Activated CD8-positive, alpha-beta memory T cell treated with anti-CD3 and anti-CD28 coated beads, Interleukin-2, amount 10 ng/mL, durations not matched to agents 7 days and 5 days (primary cell): ENCODE measurements at regions not wholly inside any gene's neighbourhood (a gene's known extent, or its start where the extent isn't known, plus 50 kb on each side); places are given as distances from the start of the nearest gene placed in this dataset.
"Not testable (repeated sequence)": the region's sequence is repeated elsewhere in the genome, so short reads cannot be mapped to it uniquely, and the experiment has no call there.

Experiments
- ATAC-seq: fragments of 150-1000 bp; cut with Tn5 transposase; one replicate; pipeline ENCODE4 v1.10.0; 2021; ENCODE audit warnings: moderate library complexity
- CTCF ChIA-PET: fragments of 350-600 bp; sonication (Branson Sonifier 250); formaldehyde crosslinking; loops from one replicate; lab custom pipeline; 2021; ENCODE audit warnings: antibody characterized with exemption; lab: Charles Lee
- DNase-seq: peaks from one replicate; pipeline ENCODE4 v3.0.0-alpha.2; 2020
- H3K27ac Mint-ChIP-seq: one replicate; pipeline ENCODE4 v1.8.0; 2021; ENCODE audit warnings: mild to moderate bottlenecking, mixed read lengths
- H3K27me3 Mint-ChIP-seq: one replicate; pipeline ENCODE4 v1.8.0; 2021; ENCODE audit warnings: mixed read lengths
- H3K36me3 Mint-ChIP-seq: one replicate; pipeline ENCODE4 v1.8.0; 2021; ENCODE audit warnings: mild to moderate bottlenecking, mixed read lengths
- H3K4me1 Mint-ChIP-seq: one replicate; pipeline ENCODE4 v1.8.0; 2021; ENCODE audit warnings: mixed read lengths
- H3K4me3 Mint-ChIP-seq: one replicate; pipeline ENCODE4 v1.8.0; 2021; ENCODE audit warnings: mild to moderate bottlenecking, moderate library complexity, mixed read lengths
- H3K9me3 Mint-ChIP-seq: one replicate; pipeline ENCODE4 v1.8.0; 2022; ENCODE audit warnings: low read depth, mixed read lengths

DNA sequence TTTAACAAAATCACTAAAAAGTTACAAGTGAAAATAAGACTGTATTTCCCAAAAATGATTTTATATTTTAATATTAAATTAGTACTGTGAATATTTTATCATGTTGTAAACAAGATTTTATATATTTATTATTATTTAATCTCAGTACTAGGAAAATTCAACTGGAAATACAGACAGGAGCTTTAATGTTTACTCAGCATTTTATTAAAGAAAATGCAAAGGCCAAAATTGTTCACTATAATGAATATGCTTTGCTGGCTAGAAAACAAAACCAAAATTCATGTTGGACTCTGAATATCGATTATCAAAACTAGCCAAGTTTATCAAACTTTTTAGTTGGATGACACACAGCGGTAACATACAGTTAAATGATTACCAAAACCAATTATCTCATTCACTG, 782.3 kb downstream of the AMY1C start:
- Mint-ChIP-seq H3K27ac (no peak overlapping the region), H3K9me3 (peaks cover 5% of the 10 kb centered on the region), H3K4me1 (no peaks in the 10 kb centered on the region), H3K27me3 (no peaks in the 10 kb centered on the region), H3K36me3 (no peaks in the 10 kb centered on the region), H3K4me3 (no peak overlapping the region)
- ATAC-seq = no peak
- CTCF ChIA-PET = no interaction called here
- DNase-seq = no peak

GRCh38 chr1:104574620-104575019, 824.9 kb downstream of the AMY1C start:
- DNase-seq (no peak), ATAC-seq (no peak)
- CTCF ChIA-PET = no interaction called here
- Mint-ChIP-seq H3K27me3 (no peaks in the 10 kb centered on the region), H3K9me3 (peaks cover 4% of the 10 kb centered on the region), H3K4me1 (no peaks in the 10 kb centered on the region), H3K36me3 (no peaks in the 10 kb centered on the region), H3K4me3 (no peak overlapping the region), H3K27ac (no peak overlapping the region)

GRCh38 chr1:104592926-104593325, 843.2 kb downstream of the AMY1C start:
- DNase-seq (no peak), ATAC-seq (no peak)
- Mint-ChIP-seq H3K27ac (no peak overlapping the region), H3K4me1 (no peaks in the 10 kb centered on the region), H3K27me3 (no peaks in the 10 kb centered on the region), H3K9me3 (peaks cover 7% of the 10 kb centered on the region), H3K4me3 (no peak overlapping the region), H3K36me3 (no peaks in the 10 kb centered on the region)
- CTCF ChIA-PET = no interaction called here

DNA sequence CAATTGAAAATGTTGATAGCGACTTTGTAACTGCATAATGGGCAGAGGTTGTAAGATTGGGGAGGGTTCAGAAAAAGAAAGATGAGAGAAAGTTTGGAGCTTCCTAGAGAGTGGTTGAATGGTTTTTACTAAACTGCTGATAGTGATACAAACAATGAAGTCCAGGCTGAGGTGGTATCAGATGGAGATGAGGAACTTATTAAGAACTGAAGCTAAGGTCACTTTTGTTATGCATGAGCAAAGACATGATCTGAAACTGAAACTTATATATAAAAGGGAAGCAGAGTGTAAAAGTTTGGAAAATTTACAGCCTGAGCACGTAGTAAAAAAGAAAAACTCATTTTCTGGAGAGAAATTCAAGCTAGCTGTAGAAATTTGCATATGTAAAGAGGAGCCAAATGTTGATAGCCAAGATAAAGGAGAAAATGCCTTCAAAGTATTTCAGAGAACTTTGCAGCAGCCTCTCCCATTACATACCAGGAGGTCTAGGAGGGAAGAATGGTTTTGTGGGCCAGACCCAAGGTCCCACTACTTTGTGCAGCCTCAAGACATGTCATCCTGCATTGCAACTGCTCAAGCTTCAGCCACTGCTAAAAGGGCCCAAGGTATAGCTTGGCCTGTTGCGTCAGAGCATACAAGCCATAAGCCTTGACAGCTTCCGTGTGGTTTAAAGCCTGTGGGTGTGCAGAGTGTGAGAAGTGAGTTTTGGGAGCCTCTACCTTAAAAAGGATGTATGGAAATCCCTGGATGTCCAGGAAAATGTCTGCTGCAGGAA, 843.9 kb downstream of the AMY1C start:
- Mint-ChIP-seq H3K27ac (no peak overlapping the region), H3K4me3 (no peak overlapping the region), H3K27me3 (no peaks in the 10 kb centered on the region), H3K36me3 (no peaks in the 10 kb centered on the region), H3K4me1 (no peaks in the 10 kb centered on the region), H3K9me3 (peaks cover 7% of the 10 kb centered on the region)
- CTCF ChIA-PET = no interaction called here
- ATAC-seq = no peak
- DNase-seq = no peak

DNA sequence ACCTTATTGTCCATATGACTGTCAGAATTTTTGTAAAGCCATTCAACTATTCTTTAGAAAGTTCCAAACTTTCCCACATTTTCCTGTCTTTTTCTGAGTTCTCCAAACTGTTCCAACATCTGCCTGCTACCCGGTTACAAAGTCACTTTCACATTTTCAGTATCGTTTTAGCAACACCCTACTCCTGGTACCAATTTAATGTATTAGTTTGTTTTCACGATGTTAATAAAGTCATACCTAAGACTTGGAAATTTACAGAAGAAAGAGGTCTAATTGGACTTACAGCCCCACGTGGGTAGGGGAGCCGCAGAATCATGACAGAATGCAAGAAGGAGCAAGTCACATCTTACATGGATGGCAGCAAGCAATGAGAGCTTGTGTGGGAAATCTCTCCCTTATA, 867.8 kb downstream of the AMY1C start:
- no peak overlapping the region for H3K4me3 Mint-ChIP-seq
- H3K36me3 Mint-ChIP-seq = no peaks in the 10 kb centered on the region
- no peak for DNase-seq
- CTCF ChIA-PET = no interaction called here
- no peak for ATAC-seq
- peaks cover 23% of the 10 kb centered on the region for H3K9me3 Mint-ChIP-seq
- H3K27ac Mint-ChIP-seq = no peak overlapping the region
- H3K4me1 Mint-ChIP-seq = no peaks in the 10 kb centered on the region
- H3K27me3 Mint-ChIP-seq = no peaks in the 10 kb centered on the region

DNA sequence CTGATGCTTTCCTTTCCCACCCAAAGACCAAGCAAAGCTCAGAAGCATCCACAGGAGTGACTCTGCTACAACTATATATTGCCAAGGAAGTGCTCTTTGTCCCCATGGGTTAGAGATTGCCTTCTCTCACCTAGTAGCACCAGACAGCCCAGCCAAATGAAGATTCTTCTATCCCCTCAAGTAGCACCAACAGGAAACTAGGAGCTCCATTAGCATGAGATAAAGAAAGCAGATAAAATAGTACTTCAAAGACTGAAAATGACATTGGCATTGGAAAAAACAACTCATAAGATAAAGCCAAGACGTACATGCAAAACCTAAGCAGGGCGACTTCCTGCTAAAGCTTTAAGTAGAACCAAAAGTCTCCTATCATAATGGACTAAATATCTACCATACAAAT, 871.5 kb downstream of the AMY1C start:
- no peak for ATAC-seq
- Mint-ChIP-seq H3K9me3 (peaks cover 18% of the 10 kb centered on the region), H3K4me3 (no peak overlapping the region), H3K27ac (no peak overlapping the region), H3K27me3 (no peaks in the 10 kb centered on the region), H3K36me3 (no peaks in the 10 kb centered on the region), H3K4me1 (no peaks in the 10 kb centered on the region)
- DNase-seq = no peak
- CTCF ChIA-PET = no interaction called here

DNA sequence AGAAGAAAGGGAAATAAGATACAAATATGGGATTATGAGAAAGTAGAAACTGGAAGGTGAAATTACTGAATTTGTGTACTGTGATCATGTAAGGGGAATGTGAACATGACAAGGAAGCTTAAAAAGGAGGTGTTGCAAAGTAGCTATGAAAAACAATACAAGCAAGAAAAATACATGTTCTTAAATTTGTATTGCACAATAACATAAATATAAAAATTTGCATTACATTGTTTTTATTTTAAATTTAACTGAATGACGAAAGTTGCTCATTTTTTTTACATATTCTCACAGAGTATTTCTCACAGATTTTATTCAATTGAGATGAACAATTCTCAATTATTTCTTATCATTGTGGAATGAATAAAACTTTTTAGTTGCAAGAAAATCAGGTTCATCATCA, 874.8 kb downstream of the AMY1C start:
- Mint-ChIP-seq H3K27me3 (no peaks in the 10 kb centered on the region), H3K9me3 (peaks cover 13% of the 10 kb centered on the region), H3K36me3 (no peaks in the 10 kb centered on the region), H3K4me3 (no peak overlapping the region), H3K27ac (no peak overlapping the region), H3K4me1 (no peaks in the 10 kb centered on the region)
- ATAC-seq = no peak
- DNase-seq = no peak
- CTCF ChIA-PET = no interaction called here

- Mint-ChIP-seq H3K27me3 (no peaks in the 10 kb centered on the region), H3K4me1 (no peaks in the 10 kb centered on the region), H3K4me3 (no peak overlapping the region), H3K9me3 (peaks cover 8% of the 10 kb centered on the region), H3K27ac (no peak overlapping the region), H3K36me3 (no peaks in the 10 kb centered on the region)
- CTCF ChIA-PET = no interaction called here
- DNase-seq (no peak), ATAC-seq (no peak)
These were observed 879.9 kb downstream of the AMY1C start for GRCh38 chr1:104629589-104629988.

- Mint-ChIP-seq H3K4me3 (no peak overlapping the region), H3K4me1 (no peaks in the 10 kb centered on the region), H3K36me3 (no peaks in the 10 kb centered on the region), H3K9me3 (peaks cover 8% of the 10 kb centered on the region), H3K27me3 (no peaks in the 10 kb centered on the region), H3K27ac (no peak overlapping the region)
- CTCF ChIA-PET = no interaction called here
- DNase-seq (no peak), ATAC-seq (no peak)
These were observed 881.0 kb downstream of the AMY1C start for GRCh38 chr1:104630567-104631149.

DNA sequence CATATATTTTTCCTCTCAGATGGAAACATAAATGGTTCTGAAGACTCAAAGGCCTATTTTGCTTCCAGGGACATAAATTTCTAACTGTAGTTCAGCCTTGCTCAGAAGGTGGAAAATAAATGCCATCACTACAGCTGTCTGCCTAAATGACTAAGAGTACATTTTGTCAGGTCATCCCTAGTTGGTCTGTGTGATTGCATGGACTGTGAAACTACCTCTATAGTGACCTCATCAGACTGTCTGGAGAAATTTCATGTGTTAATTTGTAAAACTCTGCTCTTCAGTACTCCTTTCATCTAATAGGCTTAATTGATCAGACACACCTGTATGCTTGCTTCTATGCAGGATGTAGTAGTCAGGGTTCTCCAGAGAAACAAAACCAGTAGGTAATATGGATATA, 886.9 kb downstream of the AMY1C start:
- DNase-seq (no peak), ATAC-seq (no peak)
- H3K36me3 Mint-ChIP-seq = no peaks in the 10 kb centered on the region
- CTCF ChIA-PET = no interaction called here
- H3K9me3 Mint-ChIP-seq = peaks cover 12% of the 10 kb centered on the region
- H3K4me3 Mint-ChIP-seq = no peak overlapping the region
- H3K27ac Mint-ChIP-seq = no peak overlapping the region
- H3K4me1 Mint-ChIP-seq = no peaks in the 10 kb centered on the region
- H3K27me3 Mint-ChIP-seq = no peaks in the 10 kb centered on the region

DNA sequence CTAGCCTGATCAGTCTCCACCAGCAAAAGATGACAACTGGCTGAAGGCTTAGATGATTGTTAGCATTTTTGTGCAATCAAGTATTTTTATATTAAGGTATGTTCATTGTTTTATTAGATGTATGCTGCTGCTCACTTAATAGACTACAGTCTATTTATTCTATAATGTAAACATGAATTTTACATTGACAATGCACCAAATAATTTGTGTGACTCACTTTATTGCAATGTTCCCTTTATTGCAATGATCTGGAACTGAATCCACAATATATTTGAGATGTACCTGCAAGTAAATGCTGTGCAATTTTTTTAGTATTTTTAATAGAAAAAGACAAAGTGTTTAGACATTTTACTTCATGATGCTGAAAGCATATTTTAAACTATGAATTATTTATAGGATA, 896.5 kb downstream of the AMY1C start:
- no peak for ATAC-seq
- no peak overlapping the region for H3K27ac Mint-ChIP-seq
- no peaks in the 10 kb centered on the region for H3K9me3 Mint-ChIP-seq
- no peak overlapping the region for H3K4me3 Mint-ChIP-seq
- CTCF ChIA-PET = no interaction called here
- DNase-seq = no peak
- no peaks in the 10 kb centered on the region for H3K27me3 Mint-ChIP-seq
- H3K36me3 Mint-ChIP-seq = no peaks in the 10 kb centered on the region
- H3K4me1 Mint-ChIP-seq = no peaks in the 10 kb centered on the region

DNA sequence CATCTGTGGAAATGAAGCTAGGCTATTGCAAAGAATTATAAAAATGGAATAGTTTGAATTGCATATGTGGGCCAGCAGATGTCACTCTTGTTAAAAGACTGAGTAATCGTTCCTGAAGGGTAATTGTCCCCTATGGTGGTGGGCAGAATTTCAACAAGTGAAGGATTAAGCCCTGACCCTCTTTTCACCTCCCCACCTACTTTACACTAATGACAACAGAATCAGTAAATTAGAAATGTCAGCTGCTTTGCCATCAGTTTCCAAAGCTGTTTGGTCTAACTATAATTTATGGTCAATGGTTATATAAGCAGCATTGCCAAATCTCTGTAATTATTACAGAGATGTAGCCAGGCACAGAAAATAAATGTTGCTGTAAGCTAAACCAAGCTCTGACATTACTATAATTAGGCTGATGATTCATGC, 898.6 kb downstream of the AMY1C start:
- Mint-ChIP-seq H3K4me1 (no peaks in the 10 kb centered on the region), H3K4me3 (no peak overlapping the region), H3K27ac (no peak overlapping the region), H3K36me3 (no peaks in the 10 kb centered on the region), H3K9me3 (no peaks in the 10 kb centered on the region), H3K27me3 (no peaks in the 10 kb centered on the region)
- DNase-seq (no peak), ATAC-seq (no peak)
- CTCF ChIA-PET = no interaction called here

DNA sequence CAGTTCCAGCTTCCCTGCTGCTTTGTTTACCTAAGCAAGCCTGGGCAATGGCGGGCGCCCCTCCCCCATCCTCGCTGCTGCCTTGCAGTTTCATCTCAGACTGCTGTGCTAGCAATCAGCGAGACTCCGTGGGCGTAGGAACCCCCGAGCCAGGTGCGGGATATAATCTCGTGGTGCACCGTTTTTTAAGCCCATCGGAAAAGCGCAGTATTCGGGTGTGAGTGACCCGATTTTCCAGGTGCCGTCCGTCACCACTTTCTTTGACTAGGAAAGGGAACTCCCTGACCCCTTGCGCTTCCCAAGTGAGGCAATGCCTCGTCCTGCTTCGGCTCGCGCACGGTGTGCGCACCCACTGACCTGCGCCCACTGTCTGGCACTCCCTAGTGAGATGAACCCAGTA, 914.7 kb downstream of the AMY1C start:
- DNase-seq, H3K4me1 Mint-ChIP-seq, H3K36me3 Mint-ChIP-seq, ATAC-seq, H3K9me3 Mint-ChIP-seq, H3K27me3 Mint-ChIP-seq, H3K27ac Mint-ChIP-seq, H3K4me3 Mint-ChIP-seq, CTCF ChIA-PET: not testable (repeated sequence)

- no peaks in the 10 kb centered on the region for H3K36me3 Mint-ChIP-seq
- no peaks in the 10 kb centered on the region for H3K4me1 Mint-ChIP-seq
- ATAC-seq = no peak
- H3K27me3 Mint-ChIP-seq = no peaks in the 10 kb centered on the region
- no peak for DNase-seq
- no peak overlapping the region for H3K27ac Mint-ChIP-seq
- H3K4me3 Mint-ChIP-seq = no peak overlapping the region
- CTCF ChIA-PET = no interaction called here
- H3K9me3 Mint-ChIP-seq = peaks cover 9% of the 10 kb centered on the region
These were observed 915.6 kb downstream of the AMY1C start for GRCh38 chr1:104665300-104665699.
